Body of pancreas (tissue), 4 donors: ENCODE measurements at regions not wholly inside any gene's neighbourhood (a gene's known extent, or its start where the extent isn't known, plus 50 kb on each side); places are given as distances from the start of the nearest gene placed in this dataset.
A peak's percentile ranks its signal among the peaks of the same experiment; 100 is the strongest.
"Not testable (repeated sequence)": the region's sequence is repeated elsewhere in the genome, so short reads cannot be mapped to it uniquely, and the experiment has no call there.

Experiments
- ATAC-seq: fragments of 150-250 bp; one replicate; pipeline ENCODE4 v1.9.1; 2016
- DNase-seq, 4 donors: peaks; one replicate each; pipeline ENCODE4 v3.0.0-alpha.2; 2019
- H3K27ac ChIP-seq, 4 donors: fragments of 200-600 bp; sonication (generic); 1 replicate in 3 of 4; 2 replicates in 1 of 4; pipeline versions ENCODE4 v1.5.1 to v1.6.1; 2016 to 2019; ENCODE audit warnings: mild to moderate bottlenecking in 1 of 4, mixed read lengths in 1 of 4, moderate library complexity in 1 of 4
- H3K27me3 ChIP-seq, 2 donors: fragments of 200-600 bp; sonication (generic); one replicate each; pipeline ENCODE4 v1.6.0; 2016; ENCODE audit warnings: mild to moderate bottlenecking in 1 of 2
- H3K36me3 ChIP-seq, 2 donors: fragments of 200-600 bp; sonication (generic); replicated peaks in 1 of 2; 2 replicates each; pipeline ENCODE4 v1.5.1; 2016; ENCODE audit warnings: low read depth in 2 of 2; ENCODE audit not compliant: insufficient read depth in 1 of 2
- H3K4me1 ChIP-seq: fragments of 200-600 bp; sonication (generic); one replicate; pipeline ENCODE4 v1.6.0; 2016
- H3K4me3 ChIP-seq, 2 donors: fragments of 200-600 bp; sonication (generic); 1 replicate in 1 of 2; 2 replicates in 1 of 2; pipeline ENCODE4 v1.5.1; 2016 to 2019
- H3K9me3 ChIP-seq, 3 donors: fragments of 200-600 bp; sonication (generic); 1 replicate in 2 of 3; 2 replicates in 1 of 3; pipeline ENCODE4 v1.5.1; 2016
- POLR2A ChIP-seq, 3 donors: fragments of 450-650 bp; IDR thresholded peaks; one replicate each; pipeline ENCODE4 v1.6.1; 2016; ENCODE audit warnings: antibody characterized with exemption in 3 of 3, mild to moderate bottlenecking in 2 of 3
- WGBS, 2 donors: methylation state at CpG; one replicate each; pipeline ENCODE4 v1.1.5; 2017; 5-methylcytosine and 5-hydroxymethylcytosine counted together
- intact Hi-C: fragments of 100-400 bp; cut with DNase I; formaldehyde crosslinking; loops from one replicate; pipeline ENCODE4 v1.15.1; 2023
- TF ChIP-seq, protein P1 (sequence below), 7 experiments: fragments of 450-650 bp in 4 of 7; fragments of 200-600 bp in 3 of 7; sonication (generic) in 3 of 7; IDR thresholded peaks; one replicate each; pipeline ENCODE4 v1.5.1; 2016 to 2019; ENCODE audit warnings: antibody characterized with exemption in 7 of 7

DNA sequence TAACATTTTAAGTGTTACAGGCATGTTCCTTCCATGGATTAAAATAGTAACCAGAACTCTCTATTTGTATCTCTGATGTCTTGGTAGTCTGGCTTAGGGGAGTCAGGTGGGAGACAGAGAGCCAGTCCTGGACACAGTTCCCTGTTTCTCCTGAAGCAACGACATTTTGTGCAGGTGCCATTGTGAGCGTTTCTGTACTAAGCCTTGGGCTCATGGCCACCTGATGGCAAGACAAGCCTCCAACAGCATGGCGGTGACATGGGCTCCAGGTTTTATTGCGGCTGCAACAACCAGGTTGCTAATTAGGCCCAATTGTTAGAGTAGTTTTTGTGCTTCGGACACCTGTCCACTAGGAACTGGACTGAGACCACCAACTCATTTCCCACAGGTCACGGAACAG is 105.3 kb downstream of the PRDM13 start:
- H3K4me3 ChIP-seq, result no peak overlapping the region
- intact Hi-C loops, result no loop called here
- TF ChIP-seq, protein P1, sequence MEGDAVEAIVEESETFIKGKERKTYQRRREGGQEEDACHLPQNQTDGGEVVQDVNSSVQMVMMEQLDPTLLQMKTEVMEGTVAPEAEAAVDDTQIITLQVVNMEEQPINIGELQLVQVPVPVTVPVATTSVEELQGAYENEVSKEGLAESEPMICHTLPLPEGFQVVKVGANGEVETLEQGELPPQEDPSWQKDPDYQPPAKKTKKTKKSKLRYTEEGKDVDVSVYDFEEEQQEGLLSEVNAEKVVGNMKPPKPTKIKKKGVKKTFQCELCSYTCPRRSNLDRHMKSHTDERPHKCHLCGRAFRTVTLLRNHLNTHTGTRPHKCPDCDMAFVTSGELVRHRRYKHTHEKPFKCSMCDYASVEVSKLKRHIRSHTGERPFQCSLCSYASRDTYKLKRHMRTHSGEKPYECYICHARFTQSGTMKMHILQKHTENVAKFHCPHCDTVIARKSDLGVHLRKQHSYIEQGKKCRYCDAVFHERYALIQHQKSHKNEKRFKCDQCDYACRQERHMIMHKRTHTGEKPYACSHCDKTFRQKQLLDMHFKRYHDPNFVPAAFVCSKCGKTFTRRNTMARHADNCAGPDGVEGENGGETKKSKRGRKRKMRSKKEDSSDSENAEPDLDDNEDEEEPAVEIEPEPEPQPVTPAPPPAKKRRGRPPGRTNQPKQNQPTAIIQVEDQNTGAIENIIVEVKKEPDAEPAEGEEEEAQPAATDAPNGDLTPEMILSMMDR (IDR thresholded peaks at IDR 0.05), result no peak
- TF ChIP-seq POLR2A (IDR thresholded peaks at IDR 0.05), result no peak
- ATAC-seq, result no peak
- 68 to 73% methylated on average over 6 of the region's 6 CpGs for WGBS, 2 donors
- peaks cover 0 to 7% (median 0%) of the 10 kb centered on the region in 3 donors for H3K9me3 ChIP-seq
- DNase-seq, result no peak
- H3K4me1 ChIP-seq, result no peaks in the 10 kb centered on the region
- H3K27ac ChIP-seq, result no peak overlapping the region
- no peaks in the 10 kb centered on the region for H3K36me3 ChIP-seq
- H3K27me3 ChIP-seq, result no peaks in the 10 kb centered on the region

DNA sequence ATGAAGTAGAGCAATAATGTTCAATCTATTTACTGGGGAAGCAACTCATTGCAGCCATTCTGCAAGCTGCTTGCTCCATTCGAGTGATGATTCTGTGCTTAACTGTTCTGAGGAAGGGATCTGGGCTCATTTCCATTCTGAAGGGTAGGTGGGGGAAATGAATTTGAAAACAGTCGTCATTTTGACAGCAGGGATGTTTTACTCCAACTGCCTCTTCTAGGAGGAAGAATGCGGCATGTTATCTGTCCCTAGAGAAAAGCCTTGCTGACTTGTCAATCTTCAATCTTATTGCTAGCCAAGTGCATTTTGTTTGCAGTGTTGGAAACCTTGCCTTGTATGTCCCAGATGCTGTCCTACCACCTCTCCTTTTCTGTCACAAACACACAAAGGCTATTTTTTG is 105.9 kb downstream of the PRDM13 start:
- H3K36me3 ChIP-seq, result no peaks in the 10 kb centered on the region
- TF ChIP-seq, protein P1 (IDR thresholded peaks at IDR 0.05), result no peak
- TF ChIP-seq POLR2A (IDR thresholded peaks at IDR 0.05), result no peak
- no peaks in the 10 kb centered on the region for H3K4me1 ChIP-seq
- H3K4me3 ChIP-seq, result no peak overlapping the region
- intact Hi-C loops, result no loop called here
- no peaks in the 10 kb centered on the region for H3K27me3 ChIP-seq
- no peak for ATAC-seq
- H3K27ac ChIP-seq, result no peak overlapping the region
- peaks cover 0 to 7% (median 0%) of the 10 kb centered on the region in 3 donors for H3K9me3 ChIP-seq
- no peak for DNase-seq
- WGBS, 2 donors, result 23 to 47% methylated on average over 3 of the region's 3 CpGs

DNA sequence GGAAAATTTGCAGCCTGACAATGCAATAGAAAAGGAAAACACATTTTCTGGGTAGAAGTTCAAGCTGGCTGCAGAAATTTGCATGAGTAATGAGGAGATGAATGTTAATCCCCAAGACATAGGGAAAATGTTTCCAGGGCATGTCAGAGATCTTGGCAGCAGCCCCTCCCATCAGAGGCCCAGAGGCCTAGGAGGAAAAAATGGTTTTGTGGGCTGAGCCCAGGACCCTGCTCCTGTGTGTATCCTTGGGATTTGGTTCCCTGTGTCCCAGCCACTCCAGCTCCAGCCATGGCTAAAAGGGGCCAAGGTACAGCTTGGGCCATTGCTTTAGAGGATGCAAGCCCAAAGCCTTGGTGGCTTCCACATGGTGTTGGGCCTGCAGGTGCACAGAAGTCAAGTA is 115.4 kb downstream of the PRDM13 start:
- H3K4me1 ChIP-seq, ATAC-seq, H3K4me3 ChIP-seq, H3K36me3 ChIP-seq, H3K9me3 ChIP-seq, H3K27ac ChIP-seq, intact Hi-C loops, DNase-seq, H3K27me3 ChIP-seq: not testable (repeated sequence)

DNA sequence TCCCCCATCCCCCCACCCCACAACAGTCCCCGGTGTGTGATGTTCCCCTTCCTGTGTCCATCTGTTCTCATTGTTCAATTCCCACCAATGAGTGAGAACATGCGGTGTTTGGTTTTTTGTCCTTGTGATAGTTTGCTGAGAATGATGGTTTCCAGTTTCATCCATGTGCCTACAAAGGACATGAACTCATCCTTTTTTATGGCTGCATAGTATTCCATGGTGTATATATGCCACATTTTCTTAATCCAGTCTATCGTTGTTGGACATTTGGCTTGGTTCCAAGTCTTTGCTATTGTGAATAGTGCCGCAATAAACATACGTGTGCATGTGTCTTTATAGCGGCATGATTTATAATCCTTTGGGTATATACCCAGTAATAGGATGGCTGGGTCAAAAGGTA is 123.6 kb downstream of the PRDM13 start:
- H3K27ac ChIP-seq, intact Hi-C loops, DNase-seq, ATAC-seq, H3K4me1 ChIP-seq, H3K9me3 ChIP-seq, H3K36me3 ChIP-seq, H3K4me3 ChIP-seq, H3K27me3 ChIP-seq: not testable (repeated sequence)
- 92 to 93% methylated on average over 6 of the region's 6 CpGs for WGBS, 2 donors

DNA sequence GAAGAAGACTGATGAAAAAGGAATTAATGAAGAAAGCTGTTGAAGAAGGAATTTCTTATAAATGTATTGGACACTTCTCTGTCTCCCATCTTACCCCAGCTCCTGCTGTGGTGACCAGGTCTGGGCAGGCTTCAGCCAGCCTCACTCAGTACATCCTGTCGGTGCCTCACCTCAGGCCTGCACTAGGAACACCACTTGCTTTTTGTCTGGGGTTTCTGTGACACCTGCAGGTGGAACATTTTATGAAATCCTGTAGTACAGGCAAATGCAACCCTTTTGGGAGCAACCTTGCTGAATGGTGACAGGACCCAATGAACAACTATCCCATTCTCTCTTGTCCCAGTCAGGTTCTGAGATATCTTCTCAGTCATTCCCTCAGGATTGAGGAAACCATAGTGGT is 129.7 kb downstream of the PRDM13 start:
- intact Hi-C loops, result no loop called here
- 33% methylated on average over 1 of the region's 1 CpG for WGBS, 2 donors
- Histone ChIP-seq H3K36me3 (no peaks in the 10 kb centered on the region), H3K27me3 (peaks cover 0 to 4% of the 10 kb centered on the region in 2 donors), H3K4me3 (no peak overlapping the region), H3K9me3 (no peaks in the 10 kb centered on the region), H3K4me1 (no peaks in the 10 kb centered on the region), H3K27ac (no peak overlapping the region)
- TF ChIP-seq, protein P1 (IDR thresholded peaks at IDR 0.05), result no peak
- no peak for ATAC-seq
- no peak for DNase-seq

DNA sequence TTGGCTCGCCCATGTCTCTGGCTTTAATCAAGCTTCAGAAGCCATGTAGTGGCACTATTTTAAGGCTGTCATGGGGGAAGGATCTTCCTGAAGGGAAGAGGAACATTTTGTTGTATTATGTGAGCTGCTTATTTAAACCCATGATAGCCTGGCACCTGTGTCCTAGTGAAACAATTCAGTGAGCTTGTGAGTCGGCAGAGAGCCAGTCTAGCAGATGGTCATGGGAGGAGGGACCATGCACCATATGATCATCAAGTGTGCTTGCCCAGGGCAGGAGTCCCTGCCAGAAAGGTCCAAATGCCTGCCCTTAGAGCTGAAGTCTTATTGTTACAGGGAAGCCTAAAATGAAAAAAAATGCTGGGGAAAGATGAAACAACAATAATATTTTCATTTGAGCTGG is 132.9 kb downstream of the PRDM13 start:
- no peak overlapping the region for H3K27ac ChIP-seq
- 37 to 45% methylated on average over 2 of the region's 2 CpGs for WGBS, 2 donors
- peaks cover 0 to 4% of the 10 kb centered on the region in 2 donors for H3K27me3 ChIP-seq
- no peaks in the 10 kb centered on the region for H3K36me3 ChIP-seq
- H3K4me1 ChIP-seq, result no peaks in the 10 kb centered on the region
- intact Hi-C loops, result no loop called here
- peak in 3 of 4 donors; percentile 19 to 56 (median 24) for DNase-seq
- no peak for TF ChIP-seq POLR2A (IDR thresholded peaks at IDR 0.05)
- TF ChIP-seq, protein P1 (IDR thresholded peaks at IDR 0.05), result no peak
- no peaks in the 10 kb centered on the region for H3K9me3 ChIP-seq
- no peak overlapping the region for H3K4me3 ChIP-seq
- ATAC-seq, result no peak
